ENCODE measurements at regions not wholly inside any gene's neighbourhood (a gene's known extent, or its start where the extent isn't known, plus 50 kb on each side); places are given as distances from the start of the nearest gene placed in this dataset.

DNA sequence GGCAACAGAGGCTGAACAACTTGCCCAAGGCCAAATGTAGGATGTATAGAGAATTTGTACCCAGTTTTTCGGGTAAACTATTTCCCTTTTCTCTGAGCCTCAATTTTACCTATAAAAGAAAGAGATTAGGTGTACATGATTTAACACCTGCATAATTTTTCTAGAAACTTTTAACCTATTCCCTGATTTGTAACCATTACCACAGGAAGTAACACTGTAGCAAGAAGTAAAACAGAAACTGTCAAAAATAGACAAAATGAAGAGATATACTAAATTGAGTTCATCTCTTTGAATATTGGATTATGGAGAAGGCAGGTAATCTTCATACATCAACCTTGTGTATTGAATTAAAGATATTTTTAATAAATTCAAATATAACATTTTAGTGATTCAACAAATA lies 136.2 kb downstream of the ZC3H11B start:
- no peak for DNase-seq (ENCODE audit: low read depth)

GRCh38 chr1:219476116-219476515 lies 136.8 kb downstream of the ZC3H11B start:
- no peak for DNase-seq (ENCODE audit: low read depth)

DNA sequence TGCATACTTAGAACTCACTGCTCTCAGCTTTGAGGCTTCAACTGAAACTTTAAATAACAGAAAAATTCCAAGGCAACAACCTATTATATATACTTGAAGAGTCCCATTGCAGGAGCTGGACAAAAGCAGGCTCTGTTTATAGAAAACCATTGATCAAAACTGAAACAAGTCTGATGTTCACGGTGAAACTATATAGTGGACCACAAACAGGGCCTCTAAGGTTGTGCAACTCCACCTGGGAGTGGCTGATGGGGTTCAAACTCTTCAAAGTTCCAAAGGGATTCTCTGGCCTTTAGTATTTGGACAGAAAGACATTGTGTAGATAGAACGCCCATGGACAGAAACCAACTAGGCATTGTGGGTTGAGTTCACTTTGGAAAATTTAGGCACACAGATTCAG lies 140.3 kb downstream of the ZC3H11B start:
- no peak for DNase-seq (ENCODE audit: low read depth)

GRCh38 chr1:219467524-219467923 lies 145.4 kb downstream of the ZC3H11B start:
- DNase-seq (ENCODE audit: low read depth) = no peak

- no peak for DNase-seq (ENCODE audit: low read depth)
Measured at GRCh38 chr1:219466766-219467165, 146.1 kb downstream of the ZC3H11B start.

- DNase-seq (ENCODE audit: low read depth) = no peak
Measured at GRCh38 chr1:219465212-219466093, 147.5 kb downstream of the ZC3H11B start.

DNA sequence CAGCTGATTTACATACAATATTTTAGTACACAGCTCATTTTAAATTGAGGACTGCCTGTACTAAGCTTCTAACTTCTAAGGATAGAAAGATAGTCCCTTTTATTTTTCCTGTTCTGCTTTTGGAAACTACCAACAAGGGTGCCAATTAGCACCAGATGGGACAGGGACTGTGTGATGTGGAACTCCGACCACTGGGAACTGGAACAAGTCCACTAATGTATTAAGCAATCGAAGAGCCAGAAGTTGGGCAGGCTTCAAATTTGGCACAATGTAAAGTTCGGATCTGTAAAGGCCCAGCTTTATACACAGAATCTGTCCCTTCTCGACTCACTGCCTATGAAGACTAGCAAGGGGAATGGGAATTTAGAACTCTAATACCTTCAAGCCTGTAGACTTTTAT lies 149.3 kb downstream of the ZC3H11B start:
- DNase-seq (ENCODE audit: low read depth) = no peak

GRCh38 chr1:219461981-219462400 lies 150.9 kb downstream of the ZC3H11B start:
- no peak for DNase-seq (ENCODE audit: low read depth)

DNA sequence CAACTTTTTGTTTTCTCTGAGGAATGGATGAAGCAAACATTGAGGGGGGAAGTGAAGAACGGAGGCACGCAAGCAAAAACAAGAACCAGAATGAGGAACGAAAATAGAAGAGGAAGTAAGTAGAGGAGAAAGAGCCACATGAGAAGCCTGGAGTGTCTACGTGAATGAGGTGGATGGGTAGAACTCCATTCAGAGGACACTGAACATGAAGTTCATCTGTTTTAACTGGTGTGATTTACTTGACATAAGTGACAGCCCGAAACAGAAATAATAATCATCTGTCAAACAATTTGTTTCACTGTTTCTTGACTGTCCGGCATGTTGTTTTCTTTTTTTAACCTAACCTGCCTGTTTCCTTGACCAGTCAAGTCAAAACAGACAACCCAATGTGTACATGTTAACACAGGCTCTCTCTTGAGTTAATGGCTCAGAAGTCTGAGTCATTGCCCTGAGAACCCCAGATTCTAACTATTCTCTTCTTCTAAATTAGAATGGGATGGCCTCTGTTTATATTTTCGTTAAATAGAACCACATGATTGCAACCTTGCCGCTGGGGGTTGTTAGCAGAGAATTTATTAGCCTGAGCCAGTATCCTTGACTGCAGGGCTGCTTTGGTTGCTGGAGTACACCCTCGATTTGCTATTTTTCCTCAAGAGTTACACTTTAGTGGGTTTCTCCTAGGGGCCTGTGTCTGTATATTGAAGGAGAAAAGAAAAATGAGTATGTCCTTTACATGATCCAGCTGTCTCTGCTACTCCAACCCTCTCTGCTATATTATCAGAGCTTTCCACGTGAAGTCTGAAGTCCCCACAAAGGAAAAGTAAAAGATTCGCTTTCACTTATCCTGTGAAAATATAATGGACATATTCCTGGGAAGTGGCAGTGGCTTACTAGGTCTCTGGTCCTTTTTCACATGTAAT lies 151.7 kb downstream of the ZC3H11B start:
- DNase-seq (ENCODE audit: low read depth) = no peak

DNA sequence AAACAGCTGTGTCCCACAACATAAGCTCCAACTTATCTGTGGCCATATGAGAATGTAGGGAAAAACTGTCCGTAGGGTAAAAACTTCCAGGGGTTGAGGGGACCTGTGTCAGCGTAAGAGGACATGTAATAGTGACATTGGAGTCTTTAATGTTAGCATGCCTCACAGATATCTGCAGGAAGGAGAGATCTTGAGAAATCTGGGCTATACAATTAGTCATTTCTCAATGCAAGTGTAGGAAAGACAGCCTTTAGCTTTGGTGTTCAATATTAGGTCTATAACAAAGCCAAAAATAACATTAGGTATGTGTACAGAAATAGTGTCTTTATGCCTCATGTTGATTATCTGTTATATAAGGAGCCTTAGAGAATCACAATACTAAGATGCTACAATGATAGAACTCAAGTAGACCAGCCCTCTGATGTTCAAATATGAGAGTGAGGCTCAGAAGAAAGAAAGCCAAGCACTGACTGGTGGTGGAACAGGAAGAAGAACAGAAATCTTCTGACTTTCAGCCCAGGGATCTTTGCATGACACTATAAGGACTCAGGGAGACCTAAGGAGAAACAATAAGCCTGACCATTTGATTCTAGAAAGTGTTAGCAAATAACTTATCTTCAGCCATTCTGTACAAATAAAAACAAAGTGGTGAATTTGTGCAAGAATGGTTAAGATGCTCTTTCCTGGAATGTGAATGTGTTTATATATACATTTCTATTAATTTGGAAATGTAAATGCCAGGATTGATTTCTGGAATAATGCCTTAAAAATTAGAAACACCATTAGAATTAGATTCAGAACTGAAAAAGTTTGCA lies 152.6 kb downstream of the ZC3H11B start:
- DNase-seq (ENCODE audit: low read depth) = no peak

DNA sequence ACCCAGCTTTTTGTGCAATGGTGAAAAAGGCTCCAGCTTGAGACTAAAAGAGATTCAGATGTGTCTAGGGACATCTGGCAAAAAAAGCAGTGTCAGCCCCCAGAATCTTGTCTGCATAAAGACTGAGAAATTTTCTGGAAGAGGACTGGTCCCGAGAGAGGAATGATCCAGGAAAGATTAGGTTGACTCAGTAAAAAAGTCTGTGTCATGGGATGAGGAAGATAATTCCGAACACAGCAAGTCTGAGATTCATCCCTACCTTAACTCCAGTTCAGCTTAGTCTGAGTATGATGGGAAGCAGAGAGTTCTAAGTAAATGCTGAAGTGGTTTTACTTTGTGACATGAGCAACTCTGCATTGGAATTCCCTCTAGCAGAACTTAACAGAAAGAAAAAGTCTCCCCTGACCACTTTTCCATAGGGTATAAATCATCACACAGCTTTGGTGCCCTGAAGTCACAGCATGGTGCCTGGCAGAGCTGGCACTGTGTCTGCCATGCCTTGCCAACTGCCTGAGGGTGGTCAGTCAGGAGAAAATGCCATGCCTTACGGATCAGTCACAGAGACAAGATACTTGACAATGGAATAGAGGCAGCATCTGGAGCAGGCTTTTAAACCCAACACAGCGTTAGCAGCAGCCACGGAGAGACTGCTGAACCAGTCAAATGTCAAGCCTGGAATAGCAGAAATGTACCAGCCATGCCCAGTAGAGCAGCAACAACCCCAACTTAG lies 153.4 kb downstream of the ZC3H11B start:
- no peak for DNase-seq (ENCODE audit: low read depth)

DNA sequence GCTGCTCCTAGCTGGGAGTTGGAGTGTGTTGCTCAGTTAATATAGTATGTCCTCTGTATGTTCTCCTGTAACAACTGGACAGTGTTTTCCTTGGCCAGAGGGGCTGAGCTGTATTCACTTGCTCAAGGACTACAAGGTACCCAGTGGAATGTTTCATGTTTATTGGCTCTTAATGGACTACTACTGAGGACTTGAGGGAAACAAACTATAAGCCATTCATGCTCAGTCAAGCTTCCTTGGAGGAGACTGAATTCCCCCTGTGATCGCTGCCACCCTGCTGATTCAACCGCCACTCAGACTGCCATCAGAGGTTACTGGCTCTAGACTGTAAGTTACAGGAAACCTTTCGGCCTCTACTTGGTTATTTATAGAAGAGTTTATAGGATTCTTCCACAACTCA lies 166.6 kb downstream of the ZC3H11B start:
- DNase-seq (ENCODE audit: low read depth) = no peak

GRCh38 chr1:219445864-219446263 lies 167.0 kb downstream of the ZC3H11B start:
- no peak for DNase-seq (ENCODE audit: low read depth)

- DNase-seq (ENCODE audit: low read depth) = no peak
Measured at GRCh38 chr1:219444474-219444873, 168.4 kb downstream of the ZC3H11B start.

DNA sequence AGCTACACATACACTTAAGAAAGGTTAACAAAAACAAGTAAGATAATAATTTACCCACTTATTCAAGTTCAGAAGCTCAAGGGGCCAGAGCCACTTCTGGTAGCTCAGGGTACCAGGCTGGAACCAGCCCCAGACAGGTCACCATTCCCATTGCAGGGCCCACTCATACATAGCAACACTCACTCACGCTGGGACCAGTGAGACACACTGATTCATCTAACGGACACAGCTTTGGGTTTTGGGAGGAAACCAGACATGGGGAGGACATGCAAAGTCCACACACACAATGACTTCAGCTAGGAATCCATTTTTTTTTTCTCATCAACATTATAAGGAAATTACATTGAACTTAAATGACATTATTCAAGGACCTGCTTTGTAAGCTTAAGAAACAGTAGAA lies 169.1 kb downstream of the ZC3H11B start:
- no peak for DNase-seq (ENCODE audit: low read depth)

- no peak for DNase-seq (ENCODE audit: low read depth)
Measured at GRCh38 chr1:219442611-219443061, 170.3 kb downstream of the ZC3H11B start.

- no peak for DNase-seq (ENCODE audit: low read depth)
Measured at GRCh38 chr1:219441884-219442283, 171.0 kb downstream of the ZC3H11B start.

- DNase-seq (ENCODE audit: low read depth) = no peak
Measured at GRCh38 chr1:219439376-219439775, 173.5 kb downstream of the ZC3H11B start.

DNA sequence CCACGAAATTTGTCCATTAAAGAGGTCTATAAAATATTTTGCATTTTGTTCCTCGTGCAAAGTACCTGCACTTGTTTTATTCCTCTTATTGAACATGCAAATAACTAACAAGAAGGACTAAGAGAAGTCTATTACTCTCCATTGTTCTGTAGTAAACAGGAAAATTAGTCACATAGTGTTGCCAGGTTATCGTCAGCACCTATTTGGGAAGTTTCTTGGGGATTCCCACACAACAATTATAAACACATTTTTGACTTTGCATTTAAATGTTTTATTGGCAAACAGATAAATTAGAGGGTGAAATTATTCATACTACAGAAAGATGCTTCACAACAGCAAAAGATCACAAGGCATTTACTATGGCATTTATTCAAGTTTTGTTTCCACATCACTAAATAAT lies 174.5 kb downstream of the ZC3H11B start:
- no peak for DNase-seq (ENCODE audit: low read depth)

DNA sequence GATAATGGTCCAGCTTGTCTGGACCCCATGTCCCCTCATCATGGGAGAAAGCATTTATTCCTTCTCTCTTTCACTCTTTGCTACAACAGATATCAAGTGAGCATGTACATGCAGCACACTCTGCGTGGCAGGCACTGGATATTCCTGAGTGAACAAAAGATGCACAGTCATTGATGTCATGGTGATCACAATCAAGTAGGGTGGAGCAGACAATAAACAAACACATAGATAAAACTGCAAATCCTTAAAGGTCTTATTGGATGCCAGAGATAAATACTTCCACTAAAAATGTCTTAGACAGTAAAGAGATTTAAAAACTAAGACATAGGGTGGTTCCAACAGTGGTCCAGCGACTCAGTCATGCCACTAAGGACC lies 178.0 kb downstream of the ZC3H11B start:
- DNase-seq (ENCODE audit: low read depth) = no peak

DNA sequence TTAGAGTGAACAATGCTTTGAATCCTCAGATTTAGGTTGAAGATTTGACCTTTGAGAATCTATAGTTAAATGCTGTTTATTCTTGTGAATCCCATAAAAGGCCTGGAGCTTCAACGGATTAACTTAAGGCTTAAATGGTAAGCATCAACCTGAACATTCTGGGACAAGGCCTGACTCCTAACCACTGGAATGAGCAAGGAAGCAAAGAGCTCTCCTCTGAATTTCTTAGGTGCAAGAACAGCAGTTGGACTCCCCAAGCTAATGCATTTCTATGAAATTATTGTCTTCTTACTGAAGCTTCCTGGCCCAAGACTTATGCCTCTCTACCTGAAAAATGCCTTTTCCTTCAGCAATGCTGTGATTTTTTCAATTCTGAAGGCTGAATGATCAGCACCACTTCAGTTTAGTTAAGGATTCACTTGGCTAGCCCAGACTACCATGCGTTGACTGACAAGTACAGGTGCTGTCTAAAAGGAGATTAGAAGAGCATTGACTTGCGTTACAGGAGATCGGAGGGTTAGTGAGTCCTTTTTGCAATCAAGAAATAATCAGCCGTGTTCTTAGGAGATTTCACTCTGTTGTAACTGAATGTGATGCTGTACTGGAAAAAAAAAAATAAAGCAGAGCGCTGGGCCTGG lies 178.5 kb downstream of the ZC3H11B start:
- DNase-seq (ENCODE audit: low read depth) = no peak

Data from stimulated activated CD4-positive, alpha-beta T cell treated with anti-CD3 and anti-CD28 coated beads, Interleukin-2, amount 100 ng/mL, for 4 hours (primary cell).